BJ (cell line): ENCODE measurements at regions not wholly inside any gene's neighbourhood (a gene's known extent, or its start where the extent isn't known, plus 50 kb on each side); places are given as distances from the start of the nearest gene placed in this dataset.

Source experiments
- CTCF ChIA-PET: fragments of 350-600 bp; formaldehyde crosslinking; extraction: SDS; loops from one replicate; lab custom pipeline; 2021; ENCODE audit warnings: antibody characterized with exemption, inconsistent platforms; lab: Yijun Ruan, JAX
- POLR2A ChIA-PET: fragments of 300-600 bp; sonication (Branson Sonifier 250); formaldehyde crosslinking; extraction: SDS; loops from one replicate; lab custom pipeline; 2021; ENCODE audit warnings: antibody characterized with exemption; lab: Charles Lee
- DNase-seq: peaks from one replicate; pipeline ENCODE4 v3.0.0-alpha.2; 2011; ENCODE audit warnings: low read depth
- H3K27me3 ChIP-seq: 2 replicates; pipeline ENCODE4 v1.6.0; 2011; ENCODE audit warnings: low read length; ENCODE audit not compliant: control insufficient read depth, insufficient read depth
- H3K36me3 ChIP-seq: 2 replicates; pipeline ENCODE4 v1.5.1; 2011; ENCODE audit warnings: low read length; ENCODE audit not compliant: control insufficient read depth, insufficient read depth
- H3K4me3 ChIP-seq: 2 replicates; pipeline ENCODE4 v1.5.1; 2011; ENCODE audit warnings: low read depth, mild to moderate bottlenecking, control low read depth, low read length
- TF ChIP-seq, protein P1 (sequence below): IDR thresholded peaks from 2 replicates; pipeline ENCODE4 v1.5.1; 2011; ENCODE audit warnings: low read depth, mild to moderate bottlenecking, control low read depth, inconsistent platforms, low read length, moderate library complexity; ENCODE audit not compliant: insufficient read depth

DNA sequence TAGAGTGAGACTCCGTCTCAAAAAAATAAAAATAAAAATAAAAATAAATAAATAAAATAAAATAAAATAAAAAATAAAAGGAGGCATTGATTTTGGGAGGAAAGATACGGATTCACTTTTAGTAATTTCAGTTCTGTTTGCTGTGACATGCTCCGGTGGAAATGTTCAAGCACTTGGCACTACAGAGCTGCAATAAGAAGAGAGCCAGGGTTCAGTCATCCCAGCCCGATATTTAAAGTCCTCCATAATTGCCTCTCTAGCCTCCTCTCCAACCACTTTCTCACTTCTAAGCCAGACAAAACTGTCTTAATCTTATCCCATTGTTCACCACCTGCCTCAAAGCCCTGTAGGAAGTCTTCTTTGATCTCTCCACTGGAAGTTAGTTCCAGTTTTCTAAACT, 55.0 kb upstream of the MACF1 start:
- CTCF ChIA-PET: no interaction called here

DNA sequence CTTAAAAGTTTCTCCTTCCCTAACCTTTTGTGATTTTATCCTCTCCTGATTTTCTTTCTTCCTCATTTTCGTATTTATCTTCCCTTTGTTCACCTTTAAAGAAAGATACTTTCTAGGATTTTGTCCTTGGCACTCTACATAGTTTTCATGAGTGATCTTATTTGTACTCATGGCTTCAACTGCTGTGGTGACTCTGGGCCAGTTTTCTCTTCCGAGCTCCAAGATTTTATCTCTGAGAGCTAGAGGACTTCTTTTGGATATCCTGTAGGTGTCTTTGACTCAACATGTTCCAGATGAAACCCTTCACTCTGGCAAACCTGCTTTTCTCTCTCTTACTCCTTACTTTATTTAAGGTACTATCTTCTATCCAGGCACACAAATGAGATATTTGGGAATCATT, 53.7 kb upstream of the MACF1 start:
- DNase-seq: no peak
- Histone ChIP-seq H3K27me3 (no peaks in the 10 kb centered on the region), H3K4me3 (no peak overlapping the region), H3K36me3 (no peaks in the 10 kb centered on the region)
- ChIA-PET CTCF (interaction anchor here (1.4 kb wide), 3 partner anchors 11 to 33 kb away, joined by 3 to 7 read pairs (median 3); no protein-coding TSS in a partner anchor), POLR2A (no interaction called here)
- TF ChIP-seq, protein P1, sequence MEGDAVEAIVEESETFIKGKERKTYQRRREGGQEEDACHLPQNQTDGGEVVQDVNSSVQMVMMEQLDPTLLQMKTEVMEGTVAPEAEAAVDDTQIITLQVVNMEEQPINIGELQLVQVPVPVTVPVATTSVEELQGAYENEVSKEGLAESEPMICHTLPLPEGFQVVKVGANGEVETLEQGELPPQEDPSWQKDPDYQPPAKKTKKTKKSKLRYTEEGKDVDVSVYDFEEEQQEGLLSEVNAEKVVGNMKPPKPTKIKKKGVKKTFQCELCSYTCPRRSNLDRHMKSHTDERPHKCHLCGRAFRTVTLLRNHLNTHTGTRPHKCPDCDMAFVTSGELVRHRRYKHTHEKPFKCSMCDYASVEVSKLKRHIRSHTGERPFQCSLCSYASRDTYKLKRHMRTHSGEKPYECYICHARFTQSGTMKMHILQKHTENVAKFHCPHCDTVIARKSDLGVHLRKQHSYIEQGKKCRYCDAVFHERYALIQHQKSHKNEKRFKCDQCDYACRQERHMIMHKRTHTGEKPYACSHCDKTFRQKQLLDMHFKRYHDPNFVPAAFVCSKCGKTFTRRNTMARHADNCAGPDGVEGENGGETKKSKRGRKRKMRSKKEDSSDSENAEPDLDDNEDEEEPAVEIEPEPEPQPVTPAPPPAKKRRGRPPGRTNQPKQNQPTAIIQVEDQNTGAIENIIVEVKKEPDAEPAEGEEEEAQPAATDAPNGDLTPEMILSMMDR: no peak

More for the DNA sequence above, 55.0 kb upstream of the MACF1 start:
- Histone ChIP-seq H3K4me3 (no peak overlapping the region), H3K27me3 (no peaks in the 10 kb centered on the region), H3K36me3 (no peaks in the 10 kb centered on the region)
- POLR2A ChIA-PET: no interaction called here
- TF ChIP-seq, protein P1: no peak
- no peak for DNase-seq

DNA sequence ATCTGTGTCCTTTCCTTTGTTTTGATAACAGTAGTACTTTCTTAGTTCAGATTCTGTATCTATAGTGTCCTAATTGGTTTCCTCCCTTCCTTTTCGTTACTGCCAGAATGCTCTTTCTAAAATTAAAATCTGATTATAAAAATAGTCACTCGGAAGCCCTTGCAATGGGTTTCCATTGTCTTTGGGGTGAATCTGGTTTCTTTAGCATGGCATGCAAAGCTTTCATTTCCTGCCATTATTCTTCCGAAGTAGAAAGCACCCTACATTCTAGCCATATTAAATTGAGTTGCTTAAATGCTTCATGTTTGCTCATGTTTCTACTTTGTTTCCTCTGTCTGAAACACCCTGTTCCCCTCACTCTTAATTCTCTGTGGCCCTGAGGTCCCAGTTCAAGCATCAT, 53.2 kb upstream of the MACF1 start:
- H3K36me3 ChIP-seq: no peaks in the 10 kb centered on the region
- no peaks in the 10 kb centered on the region for H3K27me3 ChIP-seq
- no peak overlapping the region for H3K4me3 ChIP-seq
- POLR2A ChIA-PET: no interaction called here
- CTCF ChIA-PET: interaction anchor here (1.4 kb wide), 3 partner anchors 10 to 33 kb away, joined by 3 to 7 read pairs (median 3); no protein-coding TSS in a partner anchor
- TF ChIP-seq, protein P1: no peak
- DNase-seq: no peak

DNA sequence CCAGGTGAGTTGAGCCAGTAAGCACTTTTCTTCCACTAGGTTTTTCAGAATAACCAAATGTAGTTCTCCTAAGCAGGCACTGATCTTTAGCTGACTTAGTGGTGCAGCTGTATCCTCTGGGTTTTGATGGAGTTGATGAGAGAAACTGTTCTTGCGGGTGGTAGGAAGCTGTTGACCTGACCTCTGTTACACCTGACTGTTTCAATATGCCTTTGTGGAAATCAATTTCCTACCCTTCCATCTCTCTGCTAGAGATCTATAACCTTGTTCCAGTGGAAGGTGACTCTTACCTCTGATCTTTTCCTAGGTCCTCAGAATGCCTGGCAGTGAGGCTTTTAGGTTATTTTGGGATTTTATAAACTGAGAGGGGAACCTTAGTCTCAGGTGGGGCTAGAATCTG, 51.6 kb upstream of the MACF1 start:
- Histone ChIP-seq H3K4me3 (no peak overlapping the region), H3K27me3 (no peaks in the 10 kb centered on the region), H3K36me3 (no peaks in the 10 kb centered on the region)
- DNase-seq: no peak
- POLR2A ChIA-PET: no interaction called here
- CTCF ChIA-PET: interaction anchor here (0.7 to 1.5 kb wide), 3 partner anchors 31 to 70 kb away, joined by 3 to 4 read pairs (median 3); no protein-coding TSS in a partner anchor
- TF ChIP-seq, protein P1: no peak

DNA sequence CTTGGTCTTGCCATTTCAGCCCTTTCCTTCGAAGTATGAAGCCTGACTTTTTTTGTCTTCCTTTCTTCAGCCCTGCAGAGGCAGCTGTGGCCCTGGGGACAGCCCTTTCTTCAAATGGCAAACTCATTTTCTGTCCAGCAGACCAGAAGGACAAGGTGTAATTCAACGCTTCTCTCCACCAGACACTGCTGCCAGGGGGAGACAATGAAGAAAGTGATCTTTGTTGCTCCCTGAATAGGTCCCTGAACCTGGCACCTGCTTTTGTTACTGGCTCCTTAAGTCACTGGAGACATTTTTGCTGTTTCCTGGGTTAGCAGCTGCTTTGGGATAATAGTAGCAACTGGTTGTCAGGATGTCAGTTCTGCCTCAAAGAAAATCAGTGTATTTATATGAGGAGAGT, 50.8 kb upstream of the MACF1 start:
- TF ChIP-seq, protein P1: no peak
- POLR2A ChIA-PET: no interaction called here
- DNase-seq: no peak
- Histone ChIP-seq H3K27me3 (no peaks in the 10 kb centered on the region), H3K4me3 (no peak overlapping the region), H3K36me3 (no peaks in the 10 kb centered on the region)
- CTCF ChIA-PET: interaction anchor here (1.2 to 1.8 kb wide), 4 partner anchors 9 to 104 kb away, joined by 3 to 5 read pairs (median 4); no protein-coding TSS in a partner anchor
